Lower lobe of right lung (tissue), 2 donors: ENCODE measurements at regions not wholly inside any gene's neighbourhood (a gene's known extent, or its start where the extent isn't known, plus 50 kb on each side); places are given as distances from the start of the nearest gene placed in this dataset.

Experiments used
- ATAC-seq, 2 donors: fragments of 200-7000 bp; cut with Tn5 transposase; one replicate each; pipeline ENCODE4 v1.9.1; 2020 to 2022; ENCODE audit warnings: mild to moderate bottlenecking in 2 of 2, moderate library complexity in 2 of 2
- DNase-seq: peaks from one replicate; pipeline ENCODE4 v3.0.0-alpha.2; 2020
- H3K27ac ChIP-seq: fragments of 200-600 bp; one replicate; pipeline ENCODE4 v1.8.0; 2022
- H3K27me3 ChIP-seq: fragments of 200-600 bp; one replicate; pipeline ENCODE4 v1.8.0; 2022; ENCODE audit warnings: low read depth
- H3K36me3 ChIP-seq: fragments of 200-600 bp; one replicate; pipeline ENCODE4 v1.8.0; 2022; ENCODE audit warnings: mild to moderate bottlenecking
- H3K4me1 ChIP-seq: fragments of 200-600 bp; one replicate; pipeline ENCODE4 v1.8.0; 2022
- H3K4me3 ChIP-seq: fragments of 200-600 bp; one replicate; pipeline ENCODE4 v1.8.0; 2022; ENCODE audit warnings: mild to moderate bottlenecking
- H3K9me3 ChIP-seq: fragments of 200-600 bp; one replicate; pipeline ENCODE4 v1.8.0; 2022
- CTCF ChIP-seq: fragments of 200-600 bp; IDR thresholded peaks from one replicate; pipeline ENCODE4 v1.8.0; 2022; ENCODE audit warnings: antibody characterized with exemption, mild to moderate bottlenecking
- intact Hi-C: fragments of 100-400 bp; cut with DNase I; formaldehyde crosslinking; loops from one replicate; pipeline ENCODE4 v1.11.0; 2022
- donor health status: DM: no; HTN: yes; CAD: no; lungs with severe emphysema.

GRCh38 chr12:126798449-126798848 lies 1468.5 kb upstream of the TMEM132C start:
- ATAC-seq, result no peak
- TF ChIP-seq CTCF, result no peak
- intact Hi-C loops, result no loop called here
- Histone ChIP-seq H3K36me3 (no peaks in the 10 kb centered on the region), H3K4me3 (no peak overlapping the region), H3K27ac (no peak overlapping the region), H3K4me1 (no peaks in the 10 kb centered on the region), H3K27me3 (no peaks in the 10 kb centered on the region), H3K9me3 (no peaks in the 10 kb centered on the region)
- no peak for DNase-seq

- no peaks in the 10 kb centered on the region for H3K36me3 ChIP-seq
- H3K9me3 ChIP-seq, result no peaks in the 10 kb centered on the region
- ATAC-seq, result no peak
- no peak for TF ChIP-seq CTCF
- no peaks in the 10 kb centered on the region for H3K4me1 ChIP-seq
- peaks cover 5% of the 10 kb centered on the region for H3K27me3 ChIP-seq
- H3K4me3 ChIP-seq, result no peak overlapping the region
- intact Hi-C loops, result no loop called here
- DNase-seq, result no peak
- H3K27ac ChIP-seq, result no peak overlapping the region
Observed at GRCh38 chr12:126807312-126807865, 1459.6 kb upstream of the TMEM132C start.

GRCh38 chr12:126811391-126811790 lies 1455.6 kb upstream of the TMEM132C start:
- no peak for DNase-seq

GRCh38 chr12:126819554-126819953 lies 1447.4 kb upstream of the TMEM132C start:
- no peak overlapping the region for H3K4me3 ChIP-seq
- no peak for DNase-seq
- no peak for ATAC-seq
- intact Hi-C loops, result no loop called here
- H3K4me1 ChIP-seq, result no peaks in the 10 kb centered on the region
- H3K27me3 ChIP-seq, result no peaks in the 10 kb centered on the region
- H3K36me3 ChIP-seq, result no peaks in the 10 kb centered on the region
- H3K9me3 ChIP-seq, result peaks cover 12% of the 10 kb centered on the region
- no peak for TF ChIP-seq CTCF
- H3K27ac ChIP-seq, result no peak overlapping the region

More at GRCh38 chr12:126811391-126811790, 1455.6 kb upstream of the TMEM132C start:
- Histone ChIP-seq H3K27me3 (peaks cover 5% of the 10 kb centered on the region), H3K36me3 (no peaks in the 10 kb centered on the region), H3K27ac (no peak overlapping the region), H3K9me3 (no peaks in the 10 kb centered on the region), H3K4me3 (no peak overlapping the region), H3K4me1 (no peaks in the 10 kb centered on the region)
- no peak for TF ChIP-seq CTCF
- intact Hi-C loops, result no loop called here
- ATAC-seq, result no peak

- Histone ChIP-seq H3K4me1 (no peaks in the 10 kb centered on the region), H3K4me3 (no peak overlapping the region), H3K27ac (no peak overlapping the region), H3K9me3 (peaks cover 14% of the 10 kb centered on the region), H3K36me3 (no peaks in the 10 kb centered on the region), H3K27me3 (peaks cover 4% of the 10 kb centered on the region)
- DNase-seq (no peak), ATAC-seq (no peak)
- intact Hi-C loops, result no loop called here
- TF ChIP-seq CTCF, result no peak
Observed at GRCh38 chr12:126830778-126831680, 1435.9 kb upstream of the TMEM132C start.
